HEK293 (cell line): ENCODE measurements at regions not wholly inside any gene's neighbourhood (a gene's known extent, or its start where the extent isn't known, plus 50 kb on each side); places are given as distances from the start of the nearest gene placed in this dataset.

Experiments used
- CTCF ChIP-seq: fragments of 450-650 bp; formaldehyde crosslinking; IDR thresholded peaks from 2 replicates; pipeline ENCODE4 v1.5.1; 2016; ENCODE audit warnings: missing biosample characterization, missing genetic modification characterization
- YY1 ChIP-seq: fragments of 450-650 bp; formaldehyde crosslinking; IDR thresholded peaks from 2 replicates; pipeline ENCODE4 v1.5.1; 2018; ENCODE audit warnings: missing biosample characterization, missing genetic modification characterization
- ZBTB1 ChIP-seq: fragments of 450-650 bp; formaldehyde crosslinking; IDR thresholded peaks from 2 replicates; pipeline ENCODE4 v1.5.1; 2016; ENCODE audit warnings: missing biosample characterization, missing genetic modification characterization

DNA sequence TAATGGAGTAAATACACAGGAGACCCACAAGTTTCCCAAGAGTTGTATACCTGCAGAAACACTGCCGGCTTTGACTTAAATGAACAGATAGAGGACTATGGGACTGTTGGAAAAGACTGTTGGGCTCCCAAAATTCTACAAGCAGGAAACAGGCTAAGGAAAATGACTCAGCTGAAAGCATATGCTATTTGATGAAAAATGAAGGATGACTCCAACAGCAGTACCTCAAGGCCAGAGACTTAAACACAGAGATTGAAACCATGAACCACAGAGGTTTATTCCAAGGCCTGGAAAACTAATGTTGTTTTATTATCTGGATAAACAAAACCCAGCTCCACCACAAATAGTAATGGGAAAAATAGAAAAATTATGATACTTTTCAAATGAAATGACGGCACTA lies 187.7 kb downstream of the TNFSF18 start:
- no peak for TF ChIP-seq YY1 (tag by site-specific recombination)
- no peak for TF ChIP-seq ZBTB1 (tag by site-specific recombination)
- no peak for TF ChIP-seq CTCF
